HepG2 (cell line): ENCODE measurements at regions not wholly inside any gene's neighbourhood (a gene's known extent, or its start where the extent isn't known, plus 50 kb on each side); places are given as distances from the start of the nearest gene placed in this dataset.

Experiments
- AFF4 ChIP-seq: sonication (generic); formaldehyde crosslinking; IDR thresholded peaks from 2 replicates; pipeline ENCODE4 v1.4.0; 2020; ENCODE audit warnings: missing genetic modification reagents
- CENPT ChIP-seq: sonication (generic); formaldehyde crosslinking; IDR thresholded peaks from 2 replicates; pipeline ENCODE4 v1.8.0; 2022; ENCODE audit warnings: low read depth, mild to moderate bottlenecking, moderate library complexity, missing genetic modification reagents
- CTCF ChIP-seq: sonication (generic); formaldehyde crosslinking; IDR thresholded peaks from 2 replicates; pipeline ENCODE4 v1.5.0; 2020; ENCODE audit warnings: mild to moderate bottlenecking, missing genetic modification reagents, moderate library complexity
- ELF1 ChIP-seq: sonication (generic); formaldehyde crosslinking; IDR thresholded peaks from 2 replicates; pipeline ENCODE4 v1.4.0; 2020; ENCODE audit warnings: missing genetic modification reagents
- ESRRA ChIP-seq: sonication (generic); formaldehyde crosslinking; IDR thresholded peaks from 2 replicates; pipeline ENCODE4 v1.5.1; 2020; ENCODE audit warnings: mild to moderate bottlenecking, low read depth, missing genetic modification reagents
- HNRNPL ChIP-seq: fragments of 200-400 bp; formaldehyde crosslinking; IDR thresholded peaks from 2 replicates; pipeline ENCODE4 v1.6.1; 2017; ENCODE audit warnings: mild to moderate bottlenecking, low read depth, low read length
- KAT8 ChIP-seq: IDR thresholded peaks from 2 replicates; pipeline ENCODE4 v1.6.1; 2016; ENCODE audit warnings: missing genetic modification reagents, missing compliant biosample characterization
- MXD4 ChIP-seq: IDR thresholded peaks from 2 replicates; pipeline ENCODE4 v1.6.1; 2016; ENCODE audit warnings: mild to moderate bottlenecking, missing biosample characterization, missing genetic modification reagents
- NBN ChIP-seq: fragments of 450-650 bp; conservative IDR thresholded peaks from 2 replicates; pipeline ENCODE4 v1.6.1; 2017
- NCOR1 ChIP-seq: fragments of 200-600 bp; sonication (generic); IDR thresholded peaks from 2 replicates; pipeline ENCODE4 v1.7.0; 2017; ENCODE audit warnings: antibody characterized with exemption, low read length, borderline replicate concordance
- NR2C2 ChIP-seq: sonication (generic); formaldehyde crosslinking; IDR thresholded peaks from 2 replicates; pipeline ENCODE4 v1.4.0; 2020; ENCODE audit warnings: missing genetic modification reagents, mild to moderate bottlenecking, moderate library complexity, borderline replicate concordance
- YY1 ChIP-seq: IDR thresholded peaks from 2 replicates; pipeline ENCODE4 v1.6.1; 2011; ENCODE audit warnings: low read length, low read depth, moderate library complexity, mild to moderate bottlenecking; ENCODE audit not compliant: insufficient read depth, insufficient replicate concordance
- ZNF18 ChIP-seq: sonication (generic); formaldehyde crosslinking; IDR thresholded peaks from 2 replicates; pipeline ENCODE4 v1.8.0; 2022; ENCODE audit warnings: mild to moderate bottlenecking, missing genetic modification reagents; ENCODE audit not compliant: insufficient replicate concordance

GRCh38 chr3:153714016-153714415, 407.2 kb upstream of the ARHGEF26 start:
- TF ChIP-seq CENPT (no peak), KAT8 (CRISPR knock-in tag) (no peak), CTCF (no peak), ESRRA (CRISPR knock-in tag) (no peak), NCOR1 (no peak), AFF4 (no peak), ELF1 (CRISPR knock-in tag) (no peak), ZNF18 (CRISPR knock-in tag) (no peak), HNRNPL (no peak), NBN (no peak), YY1 (no peak), MXD4 (CRISPR knock-in tag) (no peak), NR2C2 (CRISPR knock-in tag) (no peak)
